Islet of Langerhans (tissue), 1 donor: ENCODE measurements at regions not wholly inside any gene's neighbourhood (a gene's known extent, or its start where the extent isn't known, plus 50 kb on each side); places are given as distances from the start of the nearest gene placed in this dataset.

Experiments used
- FAIRE-seq: peaks from one replicate; lab custom pipeline; 2011; peaks lifted over from hg19 to GRCh38; lab: Jason Lieb, UNC

DNA sequence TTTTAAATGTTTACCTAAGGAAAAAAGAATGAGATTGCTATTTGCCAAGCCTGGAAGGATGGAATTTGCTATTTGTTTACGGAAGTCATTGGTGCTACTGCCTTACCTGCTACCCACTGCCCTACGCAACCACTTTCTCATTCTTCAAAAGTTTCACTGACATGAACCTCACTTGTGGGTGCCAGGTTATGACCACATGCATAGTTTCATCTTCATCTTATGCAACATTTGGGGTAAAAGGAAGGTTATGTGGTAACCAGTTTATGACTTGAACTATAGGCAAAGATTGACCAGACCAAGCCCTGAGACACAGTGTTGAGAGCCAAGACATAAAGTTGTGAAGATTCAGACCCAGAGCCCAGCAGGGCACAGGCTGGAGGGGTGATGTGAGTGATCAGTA, 142.5 kb downstream of the LACC1 start:
- FAIRE-seq: no peak

DNA sequence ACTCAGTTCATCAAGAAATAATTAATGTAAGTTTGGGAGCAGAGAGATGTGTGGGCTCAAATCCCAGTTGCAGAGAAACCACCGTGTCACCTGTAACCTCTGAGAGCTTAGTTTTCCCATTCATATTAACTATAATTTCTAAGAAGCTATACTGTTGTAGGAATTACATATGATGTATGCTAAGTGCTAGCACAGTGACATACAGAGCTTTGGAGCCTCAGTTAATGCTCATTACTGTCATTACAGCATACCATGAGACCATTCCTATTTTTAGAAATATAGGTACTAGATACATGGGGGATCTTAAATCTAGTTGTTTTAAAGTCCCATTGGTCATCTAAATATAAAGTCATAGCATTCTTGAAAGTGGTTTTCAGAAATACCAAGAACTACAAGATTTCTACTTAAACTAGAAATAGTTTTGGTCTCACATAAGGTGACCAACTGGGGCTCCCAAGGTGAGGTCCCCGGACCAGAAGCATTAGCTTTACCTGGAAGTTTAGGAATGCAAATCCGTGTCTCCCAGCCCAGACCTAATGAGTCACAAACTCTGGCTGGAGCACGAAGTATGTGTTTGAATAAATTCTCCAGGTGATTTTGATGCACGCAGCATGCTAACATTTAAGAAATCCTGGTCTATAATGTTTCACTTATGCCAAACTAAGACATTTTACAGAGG, 144.6 kb downstream of the LACC1 start:
- no peak for FAIRE-seq

DNA sequence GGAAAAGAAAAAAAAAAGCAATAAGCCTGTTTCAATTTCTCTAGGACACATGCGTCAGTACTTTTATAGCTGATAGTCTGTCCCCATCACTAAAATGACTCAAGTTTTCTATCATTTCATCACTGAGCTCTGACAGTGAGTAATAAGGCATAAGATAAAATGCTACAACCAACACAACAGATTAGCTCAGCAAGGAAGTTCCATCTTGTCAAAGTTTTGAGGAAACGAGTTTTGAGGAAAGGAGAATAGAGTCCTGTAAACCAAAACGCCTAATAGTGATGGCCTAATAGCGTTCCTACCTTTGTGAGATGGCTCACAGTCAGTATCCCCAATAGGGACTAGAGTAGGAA, 145.1 kb downstream of the LACC1 start:
- FAIRE-seq: no peak

DNA sequence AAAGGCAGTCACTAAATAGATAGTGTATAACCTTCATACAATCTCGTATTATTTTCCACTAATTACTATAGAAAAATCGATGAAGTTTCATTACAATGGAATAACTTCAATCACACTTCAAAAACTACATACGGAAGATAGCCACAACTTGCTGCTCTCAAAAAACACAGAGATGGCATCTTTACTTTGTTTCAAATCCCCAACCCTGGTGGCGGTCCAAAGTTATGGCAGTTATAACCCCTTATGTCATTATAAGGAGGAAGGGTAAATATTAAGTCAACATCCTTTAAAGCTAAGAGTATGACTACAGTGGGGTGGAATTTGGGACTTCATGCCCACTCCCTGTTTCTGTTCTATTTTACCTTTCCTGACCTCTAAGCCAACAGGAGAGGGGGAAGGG, 146.5 kb downstream of the LACC1 start:
- FAIRE-seq: no peak

DNA sequence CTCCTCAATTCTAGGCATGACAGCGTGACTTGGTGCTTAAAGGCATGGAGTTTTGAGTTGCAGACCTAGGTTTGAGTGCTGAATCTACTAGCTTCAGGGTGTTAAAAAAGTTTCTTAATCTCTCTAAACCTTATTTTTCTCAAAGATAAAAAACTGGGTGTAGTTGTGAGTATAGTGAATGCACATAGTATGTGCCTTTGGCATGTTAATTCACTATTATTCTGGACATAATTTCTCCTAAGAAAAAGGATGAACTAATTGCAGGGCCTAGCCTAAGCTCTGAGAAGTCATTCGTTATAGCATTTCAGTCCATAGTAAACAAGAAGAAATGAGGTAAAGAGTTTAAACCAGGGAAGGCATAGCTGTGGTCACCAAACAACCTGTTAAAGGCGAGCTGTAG, 149.0 kb downstream of the LACC1 start:
- FAIRE-seq: no peak

DNA sequence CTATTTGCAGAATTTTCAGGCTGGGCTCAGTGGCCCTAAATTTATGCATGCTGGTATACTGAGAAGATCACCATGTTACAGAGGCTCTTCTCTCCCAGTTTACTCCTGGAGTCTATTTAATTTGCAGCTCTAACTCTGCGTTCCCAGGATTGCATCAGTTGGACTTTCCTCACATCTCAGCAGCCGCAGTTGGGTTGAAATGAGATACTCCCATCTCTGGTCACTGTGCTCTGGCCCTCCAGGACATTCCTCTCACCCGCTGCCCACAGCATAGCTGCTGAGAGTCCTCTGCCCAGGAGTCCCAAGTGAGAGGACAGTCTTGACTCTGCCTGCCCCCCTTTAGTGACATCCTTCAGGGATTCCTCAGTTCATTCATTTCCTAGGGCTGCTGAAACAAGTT, 150.9 kb downstream of the LACC1 start:
- FAIRE-seq: no peak

DNA sequence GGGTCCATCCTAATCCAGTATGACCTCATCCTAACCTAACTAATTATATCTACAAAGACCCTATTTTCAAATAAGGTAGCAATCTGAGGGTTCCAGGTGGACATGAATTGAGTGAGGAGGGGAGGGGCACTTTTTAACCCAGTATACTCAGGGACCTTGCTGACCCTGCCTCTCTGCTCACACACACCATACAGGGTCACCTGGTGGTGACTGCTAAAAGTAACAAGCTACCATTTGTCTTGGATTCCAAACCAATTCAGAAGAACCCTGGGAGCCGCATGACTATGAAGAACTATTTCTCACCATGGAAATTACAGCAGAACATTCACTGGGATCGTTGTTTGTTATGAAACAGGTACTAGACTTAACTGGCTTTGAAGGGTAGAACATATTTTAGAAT, 151.9 kb downstream of the LACC1 start:
- FAIRE-seq: no peak

DNA sequence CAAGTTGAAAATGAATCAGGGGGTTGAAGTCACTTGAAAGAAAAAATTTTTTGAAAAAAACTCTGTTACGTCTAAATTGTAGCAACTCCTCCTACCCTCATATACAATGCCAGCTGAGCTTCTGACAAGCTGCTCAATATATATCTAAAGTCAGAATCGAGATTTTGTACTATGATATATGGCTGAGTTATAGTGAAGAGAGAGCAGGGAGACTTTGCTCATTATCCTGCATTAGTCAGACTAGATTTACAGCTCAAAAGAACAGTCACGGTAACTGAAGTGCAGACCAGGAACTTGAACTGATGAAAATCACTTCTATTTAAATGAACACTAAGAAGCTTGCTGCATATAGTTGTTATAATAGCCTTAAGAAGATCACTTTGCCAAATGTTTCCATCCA, 153.1 kb downstream of the LACC1 start:
- peak; percentile 30 for FAIRE-seq

DNA sequence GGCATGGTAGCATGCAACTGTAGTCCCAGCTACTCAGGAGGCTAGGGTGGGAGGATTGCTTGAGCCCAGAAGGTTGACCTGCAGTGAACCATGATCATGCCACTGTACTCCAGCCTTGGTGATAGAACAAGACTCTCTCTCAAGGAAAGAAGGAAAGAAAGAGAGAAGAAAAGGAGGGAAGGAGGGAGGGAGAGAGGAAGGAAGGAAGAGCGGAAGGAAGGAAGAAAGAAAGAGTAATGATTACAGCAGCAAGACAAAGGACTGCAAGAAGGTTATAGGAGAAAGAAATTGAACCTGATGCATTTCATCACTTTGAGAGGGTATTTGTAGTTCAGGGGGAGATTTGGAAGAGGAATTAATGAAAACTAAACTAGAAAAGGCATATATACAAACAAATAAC, 155.7 kb downstream of the LACC1 start:
- FAIRE-seq: no peak

DNA sequence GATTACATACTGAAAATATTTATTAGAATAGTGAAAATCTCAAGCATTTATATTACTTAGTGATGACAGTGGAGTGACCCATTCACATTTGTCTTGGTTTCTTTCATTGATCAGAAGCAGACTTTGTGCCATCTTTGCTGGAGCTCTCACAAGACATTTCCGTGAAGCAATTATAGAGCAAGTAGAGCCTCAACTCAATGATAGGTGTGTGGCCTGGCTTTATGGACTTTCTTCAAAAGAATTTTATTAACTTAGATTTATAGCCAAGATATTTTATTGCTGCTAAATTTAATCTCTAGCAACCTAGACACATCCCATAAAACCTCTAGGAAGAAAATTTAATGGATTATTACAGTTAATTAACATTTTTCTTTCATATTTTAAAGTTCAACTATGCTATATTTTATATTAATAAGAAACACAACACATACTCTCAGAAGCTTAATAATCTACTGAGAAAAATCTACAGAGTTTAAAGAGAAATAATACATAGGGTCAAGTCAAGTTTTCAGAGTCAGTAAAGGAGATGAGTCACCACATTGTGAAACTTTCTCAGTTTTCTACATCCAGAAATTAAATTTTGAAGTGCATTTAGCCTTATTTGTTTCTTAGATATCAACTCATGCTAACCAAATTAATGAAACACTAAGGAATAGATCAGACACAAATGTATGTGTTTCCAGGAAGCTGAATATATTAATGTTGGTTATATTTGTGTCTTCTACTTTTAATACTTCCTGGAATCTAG, 160.5 kb downstream of the LACC1 start:
- FAIRE-seq: peak; percentile 95

DNA sequence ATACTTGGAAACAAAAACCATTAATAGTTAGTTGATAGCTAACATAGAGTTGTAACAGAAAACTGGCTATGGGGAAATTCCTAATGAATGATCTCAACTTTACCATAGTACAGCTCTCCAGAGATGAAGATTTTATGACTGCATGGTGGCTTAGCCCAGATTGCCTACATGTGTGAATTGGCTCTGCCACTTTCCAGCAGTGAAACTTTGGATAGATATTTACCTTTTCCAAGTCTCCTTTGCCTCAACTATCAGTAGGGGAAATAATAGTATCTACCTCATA, 161.1 kb downstream of the LACC1 start:
- FAIRE-seq: no peak

DNA sequence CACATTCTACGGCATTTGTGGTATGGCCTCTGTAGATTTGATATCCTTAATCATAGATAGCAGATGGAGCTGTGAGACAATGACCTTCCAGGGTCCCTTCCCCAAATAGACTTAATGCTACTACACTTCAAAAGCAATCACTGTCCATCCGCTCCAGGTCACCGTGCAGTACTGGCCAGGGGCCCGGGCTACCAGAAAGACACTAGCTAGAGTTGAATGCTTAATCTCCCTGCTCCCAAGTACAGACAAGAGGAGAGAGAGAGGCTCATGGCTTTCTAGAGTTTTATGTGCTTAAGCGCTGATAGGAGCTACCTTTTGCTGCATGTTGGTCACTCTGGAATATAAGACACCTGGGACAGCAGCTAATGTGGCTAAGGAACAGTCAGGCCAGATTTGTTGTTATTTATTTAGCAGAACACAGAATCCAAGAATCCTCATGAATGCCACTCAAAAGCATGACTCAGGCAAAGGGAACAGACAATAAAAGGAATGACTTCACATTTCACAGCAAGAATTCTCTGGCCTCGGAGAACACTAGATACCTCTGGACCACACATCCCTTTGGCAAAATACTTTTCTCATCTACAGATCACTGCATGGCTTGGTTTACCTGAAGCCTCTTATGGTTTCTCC, 165.0 kb downstream of the LACC1 start:
- no peak for FAIRE-seq

DNA sequence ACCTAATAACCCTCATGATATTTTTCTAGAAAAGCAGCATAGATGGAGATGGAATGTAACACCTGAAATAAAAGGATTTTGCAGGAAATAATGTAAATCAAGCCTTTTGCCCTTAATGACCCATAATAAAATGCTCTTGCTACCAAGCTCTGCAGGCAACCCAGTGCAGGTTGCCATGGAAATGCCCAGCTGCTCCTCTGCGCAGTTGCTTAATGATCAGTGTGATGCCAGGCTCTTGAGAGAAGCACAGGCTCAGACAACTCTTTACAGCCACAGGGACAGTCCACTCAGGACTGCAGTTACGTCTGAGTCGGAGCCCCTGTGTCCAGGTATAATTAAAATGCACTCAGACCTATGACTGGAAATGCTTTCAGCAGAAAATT, 165.5 kb downstream of the LACC1 start:
- FAIRE-seq: no peak

DNA sequence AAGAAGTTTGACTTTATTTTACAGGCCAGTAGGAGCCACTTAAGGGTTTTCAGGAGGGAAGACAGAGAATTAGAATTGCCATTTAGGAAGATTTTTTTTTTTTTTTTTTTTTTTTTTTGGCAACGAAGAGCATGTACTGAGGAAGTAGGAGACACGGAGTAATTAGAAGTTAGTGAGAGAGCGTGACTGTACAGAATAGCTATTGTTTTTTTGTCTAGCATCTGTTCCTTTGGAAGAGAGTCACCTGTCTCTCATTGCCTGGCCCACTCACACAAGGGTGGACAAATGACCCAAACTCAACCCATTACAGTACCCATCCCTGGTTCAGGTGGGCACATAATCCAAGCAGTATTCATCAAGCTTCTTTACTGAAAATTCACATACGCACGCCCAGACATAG, 166.7 kb downstream of the LACC1 start:
- no peak for FAIRE-seq

DNA sequence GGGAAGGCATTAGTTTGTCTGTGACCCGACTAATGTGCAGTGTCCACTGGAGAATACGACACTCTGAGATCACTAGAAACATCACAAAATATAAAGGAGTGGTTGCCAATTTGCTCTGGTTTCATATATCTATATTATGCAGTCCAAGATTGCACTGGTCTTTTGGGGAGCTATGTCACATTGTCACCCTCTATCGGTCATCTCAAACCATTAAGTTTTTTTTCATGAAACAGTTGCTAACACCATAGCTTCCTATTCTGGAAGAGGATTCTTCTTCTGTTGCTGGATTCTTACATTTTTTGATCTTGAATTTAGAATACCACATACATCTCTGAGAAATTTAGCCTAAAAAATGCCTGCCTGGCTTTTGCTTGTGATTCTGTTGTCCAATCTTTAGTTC, 168.6 kb downstream of the LACC1 start:
- peak; percentile 17 for FAIRE-seq

DNA sequence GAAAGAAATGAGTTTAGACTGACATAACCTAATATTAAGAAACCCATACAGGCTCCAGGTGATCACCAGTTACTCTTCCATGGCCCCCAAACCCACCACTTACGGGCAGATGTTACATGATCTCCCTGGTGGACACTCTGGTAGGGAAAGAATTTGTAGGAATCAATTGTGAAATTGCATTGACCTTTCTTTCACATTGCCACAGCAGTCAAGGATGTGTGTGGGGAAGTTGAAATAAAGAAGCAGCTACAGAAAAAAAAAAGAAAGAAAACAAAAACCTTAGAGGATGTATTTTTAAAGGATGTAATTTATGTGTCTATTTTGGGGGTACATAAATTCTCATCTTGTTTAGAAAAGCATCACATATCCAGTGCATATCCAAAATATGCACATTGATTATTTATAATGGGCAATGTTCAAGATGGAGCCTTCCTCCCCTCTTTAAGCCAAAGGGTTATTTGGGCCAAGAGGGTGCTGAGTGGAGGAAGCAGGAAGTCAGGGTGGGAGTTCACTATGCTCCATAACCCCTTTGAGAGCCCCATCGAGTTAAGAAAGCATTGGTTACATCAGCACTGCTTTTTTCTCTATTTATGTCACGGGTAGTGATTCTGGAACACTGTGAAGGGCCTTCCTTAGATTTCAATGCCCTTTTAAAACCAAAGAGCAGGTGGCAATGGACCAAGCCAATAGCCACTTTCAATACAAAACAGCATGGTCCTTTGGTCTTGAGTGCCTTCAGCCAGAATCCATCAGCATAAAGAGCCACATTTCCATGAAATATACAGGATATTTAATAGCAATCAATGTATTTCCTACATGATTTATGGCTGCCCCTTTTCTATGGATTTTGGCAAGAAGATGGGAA, 169.6 kb downstream of the LACC1 start:
- FAIRE-seq: no peak

DNA sequence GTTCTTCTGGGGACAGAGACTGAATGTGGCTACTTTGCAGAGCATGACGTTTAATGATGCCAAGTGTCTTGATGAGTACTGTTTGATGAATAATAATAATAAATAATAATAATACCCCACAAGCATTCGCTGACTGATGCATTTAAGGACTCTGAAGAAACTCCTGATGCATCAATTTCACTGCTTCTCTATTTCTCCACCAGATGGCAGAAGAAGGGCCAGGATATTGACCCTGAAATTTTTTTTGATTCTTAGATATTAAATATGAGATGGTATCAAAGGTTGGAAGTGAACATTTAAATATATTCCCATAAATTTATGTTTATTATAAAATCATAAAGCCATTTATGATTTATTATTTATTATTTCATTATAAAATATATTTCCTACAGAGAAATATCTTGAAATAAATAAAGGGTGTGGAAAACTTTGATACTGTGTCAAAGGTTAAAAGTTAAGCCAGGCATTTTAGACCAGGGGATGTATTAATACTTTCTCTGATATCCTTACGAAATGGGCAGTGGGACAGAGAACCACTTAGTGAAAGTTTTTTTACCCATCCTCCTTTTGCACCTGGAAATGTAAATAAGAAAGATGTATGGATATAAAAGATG, 170.9 kb downstream of the LACC1 start:
- FAIRE-seq: peak; percentile 98

DNA sequence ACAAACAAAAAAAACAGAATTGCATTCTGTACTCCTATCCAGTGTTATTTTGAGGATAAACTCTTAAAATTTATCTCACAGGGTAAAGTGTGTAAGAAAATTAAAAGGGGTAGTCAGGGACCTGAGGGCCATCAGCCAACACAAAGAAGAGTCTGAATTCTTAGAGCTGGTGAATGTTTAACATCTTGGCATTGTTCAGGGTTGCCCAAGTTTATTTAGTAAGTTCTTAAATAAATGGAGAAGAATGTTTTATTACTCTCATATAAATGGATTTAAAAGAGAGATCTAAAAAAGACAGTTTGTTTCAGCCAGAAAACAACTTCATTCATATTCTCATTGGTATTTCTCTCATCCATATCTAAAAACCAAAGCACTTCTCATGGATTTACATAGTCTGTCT, 171.7 kb downstream of the LACC1 start:
- FAIRE-seq: peak; percentile 75

DNA sequence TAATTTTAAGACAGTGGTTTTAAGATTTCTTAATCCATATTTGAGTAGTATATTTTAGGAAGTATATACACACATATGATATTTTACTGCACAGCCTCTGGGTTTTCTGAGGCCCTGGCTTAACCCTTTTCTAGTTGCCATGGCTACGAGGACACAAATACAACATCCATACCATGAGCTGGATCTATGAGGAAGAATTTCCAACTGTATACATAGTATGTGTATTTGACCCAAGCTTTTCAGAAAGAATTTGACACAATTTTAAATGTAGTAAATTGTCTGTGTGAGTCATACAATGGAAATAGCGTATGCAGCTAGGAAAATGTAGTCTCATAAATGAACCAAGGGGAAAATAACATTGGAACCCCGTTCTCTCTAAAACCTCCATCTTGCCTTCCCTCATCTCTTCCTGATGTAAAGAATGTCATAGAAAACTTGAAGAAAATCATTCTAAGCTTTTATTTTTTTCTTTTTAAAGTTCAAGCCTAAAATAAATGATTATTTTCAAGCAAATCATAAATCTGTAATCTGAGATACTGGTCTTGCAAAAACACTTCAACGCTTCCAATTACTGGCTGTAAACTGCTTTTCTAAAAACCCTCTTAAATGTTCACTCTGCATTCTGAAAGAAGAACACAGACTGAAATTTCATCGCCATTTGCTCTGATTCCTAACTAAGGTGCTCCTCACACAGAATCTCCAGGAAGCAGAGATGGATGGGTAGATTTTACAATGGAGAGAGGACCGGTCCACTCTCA, 172.4 kb downstream of the LACC1 start:
- FAIRE-seq: no peak

DNA sequence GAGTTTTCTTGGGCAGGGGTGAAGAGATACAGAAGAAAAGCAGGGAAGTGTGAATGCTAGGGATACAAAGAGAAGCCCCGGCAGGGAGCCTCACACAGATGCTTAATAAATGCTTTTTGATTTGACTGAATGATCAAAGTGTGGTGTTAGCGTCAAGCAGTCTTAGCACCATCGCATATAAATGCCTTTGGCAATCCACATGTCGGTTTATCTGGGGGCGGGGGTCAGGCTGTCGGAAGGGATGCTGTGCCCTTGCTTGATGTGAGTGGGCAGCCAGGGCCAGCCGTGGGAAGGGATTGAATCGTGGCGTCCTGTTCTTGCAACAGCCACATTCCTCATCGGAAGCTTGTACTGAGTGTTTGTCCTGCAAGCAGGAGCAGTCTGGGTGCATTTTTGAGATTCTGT, 173.1 kb downstream of the LACC1 start:
- no peak for FAIRE-seq

DNA sequence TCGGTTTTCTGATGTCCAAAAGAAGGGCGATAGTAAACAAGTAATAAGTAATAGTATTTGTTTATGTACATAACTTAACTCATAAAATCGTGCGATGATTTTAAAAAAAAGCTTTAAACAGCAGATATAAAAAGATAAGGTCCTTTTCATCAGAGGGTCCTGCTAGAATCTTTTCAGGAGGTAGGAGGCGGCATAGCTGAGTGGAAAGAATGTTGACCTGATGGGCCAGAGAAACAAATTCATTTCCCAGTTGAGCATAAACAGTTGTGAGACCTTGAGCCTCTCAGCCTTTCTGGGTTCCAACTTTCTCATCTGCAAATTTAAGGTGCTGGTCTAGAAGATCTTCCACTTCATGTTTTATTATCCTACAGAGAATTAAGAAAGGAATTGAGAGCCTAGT, 173.5 kb downstream of the LACC1 start:
- no peak for FAIRE-seq

DNA sequence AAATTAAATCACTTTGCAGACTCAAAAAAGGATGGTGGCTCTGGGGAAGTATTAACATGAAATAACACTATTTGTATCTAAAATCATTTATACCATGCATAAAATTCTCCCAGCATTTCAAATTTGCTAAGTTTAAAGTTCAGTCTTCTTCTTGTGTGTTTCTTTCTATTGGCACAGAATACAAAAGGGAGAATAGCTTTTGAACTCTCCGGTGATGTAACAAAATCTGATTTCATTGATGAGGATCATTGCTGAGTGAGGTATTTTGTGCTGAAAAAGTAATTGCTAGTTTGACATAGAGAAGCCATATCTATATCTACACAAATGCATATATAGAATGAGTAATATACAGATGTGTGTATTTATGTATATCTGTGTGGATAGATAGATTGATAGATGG, 174.8 kb downstream of the LACC1 start:
- FAIRE-seq: no peak
